ENCODE measurements at regions not wholly inside any gene's neighbourhood (a gene's known extent, or its start where the extent isn't known, plus 50 kb on each side); places are given as distances from the start of the nearest gene placed in this dataset.

DNA sequence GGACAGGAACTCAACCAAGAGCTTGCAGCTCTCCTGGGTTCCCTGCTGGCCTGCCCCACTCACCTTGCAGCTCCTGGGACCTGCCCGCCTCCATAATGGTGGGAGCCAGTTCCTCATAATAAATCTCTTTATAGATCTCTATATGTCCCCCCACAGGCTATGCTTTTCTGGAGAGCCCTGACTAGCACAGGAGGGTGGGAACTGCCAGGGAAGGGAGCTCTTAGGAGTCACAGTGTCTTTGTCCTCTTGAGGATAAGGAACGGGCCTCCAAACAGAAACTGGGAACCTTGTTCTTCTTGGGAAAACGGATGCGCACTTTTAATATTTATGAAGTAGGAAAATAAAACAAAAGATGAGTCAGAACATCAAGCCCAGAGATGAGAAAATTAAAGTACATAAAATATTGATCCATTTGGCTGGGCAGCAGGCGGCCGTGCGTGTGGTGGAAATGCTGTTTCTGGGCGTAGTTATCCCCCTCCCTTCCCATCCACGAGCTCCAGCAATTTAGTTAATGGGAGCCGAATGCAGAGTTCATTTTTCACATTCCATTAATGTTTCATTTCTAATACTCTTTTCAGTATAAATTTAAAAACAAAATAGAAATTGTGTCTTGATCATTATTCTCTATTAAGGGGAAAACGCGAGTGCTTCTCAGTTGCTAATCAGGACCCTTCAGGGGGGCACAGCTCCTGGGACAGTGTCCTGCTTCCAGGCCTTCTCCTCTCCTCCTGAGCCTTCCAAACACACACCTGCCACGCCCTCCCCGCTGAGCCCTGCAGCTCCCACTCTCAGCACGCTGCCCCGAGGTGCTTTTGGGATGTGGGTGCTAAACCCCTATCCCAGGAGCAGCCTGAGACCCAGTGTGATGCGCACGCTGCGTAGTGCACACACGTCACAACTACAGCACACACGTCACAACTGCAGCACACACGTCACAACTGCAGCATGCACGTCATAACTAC, 323.3 kb upstream of the AJAP1 start:
- TF ChIP-seq CEBPB (IDR thresholded peaks at IDR 0.05) (no peak), FOXM1 (IDR thresholded peaks at IDR 0.05; ENCODE audit: borderline replicate concordance, low read depth) (no peak), TCF12 (IDR thresholded peaks at IDR 0.05; ENCODE audit: low read depth) (no peak), EP300 (IDR thresholded peaks at IDR 0.05; ENCODE audit: borderline replicate concordance) (no peak), ZBTB7A (IDR thresholded peaks at IDR 0.05; ENCODE audit: low read depth) (no peak), YY1 (IDR thresholded peaks at IDR 0.05; ENCODE audit: low read depth) (no peak), EGR1 (IDR thresholded peaks at IDR 0.05) (no peak), RAD21 (IDR thresholded peaks at IDR 0.05; ENCODE audit: low read depth) (no peak), MAX (IDR thresholded peaks at IDR 0.05) (no peak), NFIC (IDR thresholded peaks at IDR 0.05) (no peak), TEAD4 (IDR thresholded peaks at IDR 0.05) (no peak), CREB1 (IDR thresholded peaks at IDR 0.05; ENCODE audit: low read depth) (no peak)
- TF ChIP-seq, protein P1, sequence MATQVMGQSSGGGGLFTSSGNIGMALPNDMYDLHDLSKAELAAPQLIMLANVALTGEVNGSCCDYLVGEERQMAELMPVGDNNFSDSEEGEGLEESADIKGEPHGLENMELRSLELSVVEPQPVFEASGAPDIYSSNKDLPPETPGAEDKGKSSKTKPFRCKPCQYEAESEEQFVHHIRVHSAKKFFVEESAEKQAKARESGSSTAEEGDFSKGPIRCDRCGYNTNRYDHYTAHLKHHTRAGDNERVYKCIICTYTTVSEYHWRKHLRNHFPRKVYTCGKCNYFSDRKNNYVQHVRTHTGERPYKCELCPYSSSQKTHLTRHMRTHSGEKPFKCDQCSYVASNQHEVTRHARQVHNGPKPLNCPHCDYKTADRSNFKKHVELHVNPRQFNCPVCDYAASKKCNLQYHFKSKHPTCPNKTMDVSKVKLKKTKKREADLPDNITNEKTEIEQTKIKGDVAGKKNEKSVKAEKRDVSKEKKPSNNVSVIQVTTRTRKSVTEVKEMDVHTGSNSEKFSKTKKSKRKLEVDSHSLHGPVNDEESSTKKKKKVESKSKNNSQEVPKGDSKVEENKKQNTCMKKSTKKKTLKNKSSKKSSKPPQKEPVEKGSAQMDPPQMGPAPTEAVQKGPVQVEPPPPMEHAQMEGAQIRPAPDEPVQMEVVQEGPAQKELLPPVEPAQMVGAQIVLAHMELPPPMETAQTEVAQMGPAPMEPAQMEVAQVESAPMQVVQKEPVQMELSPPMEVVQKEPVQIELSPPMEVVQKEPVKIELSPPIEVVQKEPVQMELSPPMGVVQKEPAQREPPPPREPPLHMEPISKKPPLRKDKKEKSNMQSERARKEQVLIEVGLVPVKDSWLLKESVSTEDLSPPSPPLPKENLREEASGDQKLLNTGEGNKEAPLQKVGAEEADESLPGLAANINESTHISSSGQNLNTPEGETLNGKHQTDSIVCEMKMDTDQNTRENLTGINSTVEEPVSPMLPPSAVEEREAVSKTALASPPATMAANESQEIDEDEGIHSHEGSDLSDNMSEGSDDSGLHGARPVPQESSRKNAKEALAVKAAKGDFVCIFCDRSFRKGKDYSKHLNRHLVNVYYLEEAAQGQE (IDR thresholded peaks at IDR 0.05; ENCODE audit: low read depth), result no peak

DNA sequence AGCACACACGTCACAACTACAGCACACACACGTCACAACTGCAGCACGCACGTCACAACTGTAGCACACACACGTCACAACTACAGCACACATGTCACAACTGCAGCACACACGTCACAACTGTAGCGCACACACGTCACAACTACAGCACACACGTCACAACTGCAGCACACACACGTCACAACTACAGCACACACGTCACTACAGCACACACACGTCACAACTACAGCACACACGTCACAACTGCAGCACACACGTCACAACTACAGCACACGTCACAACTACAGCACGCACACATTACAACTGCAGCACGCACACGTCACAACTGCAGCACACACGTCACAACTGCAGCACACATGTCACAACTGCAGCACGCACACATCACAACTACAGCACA, 322.6 kb upstream of the AJAP1 start:
- 0 out of 2 replicates have a peak, but pooled peaks have one; percentile 31 for TF ChIP-seq CREB1 (IDR thresholded peaks at IDR 0.05; ENCODE audit: low read depth)
- no peak for TF ChIP-seq USF1 (IDR thresholded peaks at IDR 0.05)

GRCh38 chr1:4336507-4336906, 317.9 kb upstream of the AJAP1 start:
- TF ChIP-seq, protein P1 (IDR thresholded peaks at IDR 0.05; ENCODE audit: low read depth), result no peak
- no peak for TF ChIP-seq ZBTB7A (IDR thresholded peaks at IDR 0.05; ENCODE audit: low read depth)
- no peak for TF ChIP-seq CEBPB (IDR thresholded peaks at IDR 0.05)
- TF ChIP-seq EGR1 (IDR thresholded peaks at IDR 0.05), result no peak
- no peak for TF ChIP-seq RAD21 (IDR thresholded peaks at IDR 0.05; ENCODE audit: low read depth)
- TF ChIP-seq TEAD4 (IDR thresholded peaks at IDR 0.05), result no peak
- TF ChIP-seq FOXM1 (IDR thresholded peaks at IDR 0.05; ENCODE audit: borderline replicate concordance, low read depth), result no peak

DNA sequence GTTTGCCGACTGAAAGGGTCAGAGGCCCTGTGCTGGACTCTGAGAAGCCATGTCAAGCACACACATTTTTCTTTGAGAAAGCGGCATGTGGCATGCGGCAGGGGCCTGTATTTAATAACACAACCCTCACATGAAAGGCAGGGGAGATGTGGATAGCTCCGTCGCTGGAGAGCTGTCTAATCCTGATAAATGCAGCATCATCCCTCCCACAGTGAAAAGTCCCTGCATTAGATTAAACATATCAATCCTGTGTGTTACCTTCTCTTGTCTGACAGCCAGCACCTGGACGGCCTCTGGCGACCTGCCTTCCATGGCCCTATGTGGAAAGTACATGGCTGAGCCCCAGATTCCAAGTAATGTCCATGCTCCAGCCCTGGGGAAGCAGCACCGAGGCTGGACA, 313.0 kb upstream of the AJAP1 start:
- TF ChIP-seq EGR1 (IDR thresholded peaks at IDR 0.05) (no peak), RAD21 (IDR thresholded peaks at IDR 0.05; ENCODE audit: low read depth) (no peak), YY1 (IDR thresholded peaks at IDR 0.05; ENCODE audit: low read depth) (no peak), EP300 (IDR thresholded peaks at IDR 0.05; ENCODE audit: borderline replicate concordance) (no peak), CEBPB (IDR thresholded peaks at IDR 0.05) (no peak), MAX (IDR thresholded peaks at IDR 0.05) (no peak)
- TF ChIP-seq, protein P1 (IDR thresholded peaks at IDR 0.05; ENCODE audit: low read depth), result no peak

DNA sequence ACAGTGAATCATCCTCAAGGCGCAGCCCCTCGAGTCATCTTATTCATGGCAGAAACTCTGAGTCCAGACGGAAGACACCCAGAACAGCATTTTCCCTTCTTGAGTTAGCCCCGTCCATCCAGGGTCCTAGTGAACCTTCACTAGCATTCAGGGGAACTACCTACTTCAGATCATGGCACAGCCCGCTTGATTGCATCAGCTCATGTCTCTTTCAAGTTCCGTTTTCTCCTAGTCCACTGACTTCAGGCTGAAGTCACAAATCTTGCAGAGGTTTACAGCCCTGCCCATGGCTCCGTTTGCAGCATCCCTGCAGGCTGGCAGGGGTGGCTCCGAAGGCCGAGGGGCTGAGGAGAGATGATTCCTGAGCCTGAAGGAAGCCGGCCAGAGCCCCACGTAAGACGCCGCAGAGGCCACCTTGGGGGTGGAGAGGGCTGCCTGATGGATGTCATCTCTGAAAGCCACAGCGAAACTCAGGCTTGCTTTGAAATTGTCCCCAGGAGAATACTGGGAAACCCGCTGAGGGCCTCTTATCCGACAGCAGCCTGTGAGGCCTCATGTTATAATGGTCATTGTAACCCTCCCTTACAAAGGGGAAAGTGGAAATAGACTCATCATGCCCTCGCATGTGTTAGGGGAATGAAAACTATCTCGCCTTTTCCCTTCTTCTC, 310.2 kb upstream of the AJAP1 start:
- TF ChIP-seq EP300 (IDR thresholded peaks at IDR 0.05; ENCODE audit: borderline replicate concordance) (no peak), MAX (IDR thresholded peaks at IDR 0.05) (no peak)

Data from Ishikawa (cell line).